Stimulated activated CD4-positive, alpha-beta T cell treated with anti-CD3 and anti-CD28 coated beads, TNF-alpha, amount 100 ng/mL, for 24 hours (primary cell): ENCODE measurements at regions not wholly inside any gene's neighbourhood (a gene's known extent, or its start where the extent isn't known, plus 50 kb on each side); places are given as distances from the start of the nearest gene placed in this dataset.
"Not testable (repeated sequence)": the region's sequence is repeated elsewhere in the genome, so short reads cannot be mapped to it uniquely, and the experiment has no call there.

Experiments
- DNase-seq, 3 experiments: peaks; one replicate each; pipeline ENCODE4 v3.0.0-alpha.2; 2020; ENCODE audit warnings: low read depth in 3 of 3

- no peak for DNase-seq
These were observed 307.2 kb downstream of the HHIPL2 start for GRCh38 chr1:222240536-222241181.

- DNase-seq, result no peak
These were observed 308.8 kb downstream of the HHIPL2 start for GRCh38 chr1:222239130-222239529.

- no peak for DNase-seq
These were observed 313.6 kb downstream of the HHIPL2 start for GRCh38 chr1:222234351-222234750.

DNA sequence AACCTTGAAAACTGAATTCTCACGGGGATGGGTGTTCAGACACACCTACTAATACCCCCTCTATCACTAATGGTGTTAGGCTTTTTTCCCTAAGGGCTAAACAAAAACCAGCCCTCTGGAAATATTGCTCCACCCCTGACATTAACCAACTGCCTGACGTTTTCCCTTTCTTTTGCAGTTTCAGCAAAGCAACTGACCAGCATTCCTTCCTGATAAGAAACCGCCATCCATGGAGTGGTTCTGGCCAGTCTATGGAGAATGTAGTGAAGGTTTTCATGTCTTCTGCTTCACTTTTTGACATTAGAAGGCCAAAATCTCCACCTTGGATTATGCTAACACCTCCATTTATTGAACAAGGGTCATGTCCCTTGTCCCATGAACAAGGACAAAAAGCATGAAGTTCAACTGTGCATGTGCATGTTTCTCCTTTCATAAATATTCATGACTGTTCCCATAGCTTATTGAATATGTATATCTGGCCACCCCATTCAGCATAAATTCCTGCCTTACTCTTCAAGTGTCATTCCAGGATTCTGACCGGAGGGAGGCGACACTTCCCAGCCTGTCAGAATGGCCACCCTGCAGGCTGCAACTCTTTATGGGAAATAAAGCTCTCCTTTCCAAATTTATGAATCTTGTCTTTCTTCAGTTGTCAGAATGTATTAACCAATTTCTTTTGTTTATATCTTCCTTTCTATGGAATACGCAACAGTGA, 314.3 kb downstream of the HHIPL2 start:
- no peak for DNase-seq

- DNase-seq, result no peak
These were observed 315.1 kb downstream of the HHIPL2 start for GRCh38 chr1:222232842-222233241.

GRCh38 chr1:222229672-222230312, 318.1 kb downstream of the HHIPL2 start:
- no peak for DNase-seq

DNA sequence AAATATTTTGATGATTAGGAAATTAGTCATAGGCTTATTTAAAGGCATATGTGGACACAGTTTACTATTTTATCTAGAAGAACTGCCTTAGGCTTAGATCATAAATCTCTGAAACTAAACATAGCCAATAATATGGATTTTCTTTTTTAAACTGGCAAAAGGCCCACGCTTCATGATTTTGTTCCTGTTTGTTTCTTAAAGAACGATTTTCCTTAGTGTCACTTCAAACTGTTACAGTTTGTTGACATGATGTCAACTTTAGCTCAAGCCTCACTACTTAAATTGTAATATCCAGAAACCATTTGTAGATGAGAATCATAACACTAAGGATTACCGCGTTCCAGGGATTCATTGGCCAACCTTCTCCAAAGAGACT, 322.6 kb downstream of the HHIPL2 start:
- no peak for DNase-seq

- DNase-seq, result no peak
These were observed 323.1 kb downstream of the HHIPL2 start for GRCh38 chr1:222224636-222225315.

DNA sequence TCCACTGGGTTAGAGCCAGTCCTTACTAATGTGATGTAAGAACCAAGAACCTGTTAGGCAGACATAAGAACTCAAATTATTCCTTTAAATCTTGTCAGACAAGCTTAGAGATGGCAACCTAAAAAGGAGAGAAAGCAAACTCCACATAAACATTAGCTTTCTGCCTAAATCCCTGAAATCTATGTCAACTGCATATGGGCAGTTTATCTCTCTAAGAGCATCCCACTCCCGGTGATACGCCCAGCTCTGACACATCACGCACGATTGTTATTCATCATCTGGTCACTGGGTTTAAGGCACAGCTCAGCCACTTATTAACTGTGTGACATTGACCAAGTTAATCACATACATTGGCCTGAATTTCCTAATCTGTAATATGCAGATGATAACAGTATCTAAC, 323.7 kb downstream of the HHIPL2 start:
- no peak for DNase-seq

GRCh38 chr1:222223010-222223409, 324.9 kb downstream of the HHIPL2 start:
- no peak for DNase-seq

DNA sequence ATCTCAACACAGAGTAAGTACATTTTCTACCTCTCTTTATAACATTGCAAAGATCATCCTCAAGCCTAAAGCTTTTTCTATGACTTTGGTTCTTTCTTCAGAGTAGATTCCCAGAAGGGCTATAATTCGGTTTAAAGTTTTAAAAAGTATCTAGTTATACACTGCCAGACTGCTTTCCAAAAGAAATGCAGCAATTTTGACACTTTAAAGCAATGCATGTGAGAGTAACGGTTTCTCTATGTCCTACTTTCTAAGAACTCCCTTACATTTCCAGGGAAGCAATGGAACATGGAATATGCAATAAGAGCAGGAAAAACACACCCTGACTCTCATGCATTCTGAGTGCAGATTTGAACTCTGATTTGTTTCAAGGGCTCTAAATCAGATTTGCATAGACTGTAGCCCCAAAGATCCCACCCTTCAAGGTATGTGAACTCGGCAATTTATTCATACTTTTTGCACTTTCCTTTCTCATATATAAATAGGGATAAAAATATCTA, 331.6 kb downstream of the HHIPL2 start:
- no peak for DNase-seq

GRCh38 chr1:222210776-222211175, 337.1 kb downstream of the HHIPL2 start:
- DNase-seq, result no peak

- no peak for DNase-seq
These were observed 343.4 kb downstream of the HHIPL2 start for GRCh38 chr1:222204475-222204874.

GRCh38 chr1:222202831-222203230, 345.1 kb downstream of the HHIPL2 start:
- DNase-seq, result no peak

- DNase-seq, result no peak
These were observed 351.2 kb downstream of the HHIPL2 start for GRCh38 chr1:222196736-222197135.

DNA sequence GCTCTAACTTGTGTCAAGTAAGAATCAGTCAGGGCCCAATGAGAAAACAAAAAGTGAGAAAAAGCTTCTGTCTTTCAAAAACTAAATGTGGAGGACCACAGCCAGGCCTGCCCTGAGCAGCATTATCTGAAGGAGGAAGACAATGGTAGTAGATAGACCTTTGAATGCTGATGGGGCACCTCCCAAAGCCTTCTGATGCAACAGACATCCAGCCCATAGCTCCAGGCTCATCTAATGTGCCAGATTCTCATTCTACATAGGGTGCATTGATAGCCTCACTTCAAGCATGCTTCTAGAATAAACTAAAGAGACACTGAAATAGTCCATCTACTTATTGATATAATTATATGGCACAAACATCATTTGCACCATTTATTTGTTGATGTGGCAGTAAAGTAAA, 351.6 kb downstream of the HHIPL2 start:
- no peak for DNase-seq

DNA sequence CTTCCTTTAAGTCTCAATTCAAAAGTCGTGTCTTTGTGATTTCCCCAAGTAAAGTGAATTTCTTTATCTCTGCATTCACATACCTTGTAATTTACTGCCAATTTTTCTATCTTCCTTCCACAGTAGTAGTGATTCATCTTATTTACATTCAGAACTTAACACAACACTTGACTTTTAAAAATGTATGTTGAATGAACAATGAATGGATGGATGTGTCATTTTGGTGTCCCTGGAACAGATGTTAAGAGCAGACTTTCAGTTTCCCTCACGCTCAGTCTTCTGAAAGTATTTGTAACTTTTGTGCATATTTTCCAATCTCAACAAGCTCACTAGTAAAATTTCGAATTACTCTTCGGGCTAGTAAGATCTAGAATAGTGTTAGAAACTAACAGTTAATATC, 352.0 kb downstream of the HHIPL2 start:
- no peak for DNase-seq

- no peak for DNase-seq
These were observed 358.7 kb downstream of the HHIPL2 start for GRCh38 chr1:222189218-222189617.

GRCh38 chr1:222187566-222188332, 360.2 kb downstream of the HHIPL2 start:
- DNase-seq, result no peak

GRCh38 chr1:222182641-222183040, 365.3 kb downstream of the HHIPL2 start:
- DNase-seq, result no peak

DNA sequence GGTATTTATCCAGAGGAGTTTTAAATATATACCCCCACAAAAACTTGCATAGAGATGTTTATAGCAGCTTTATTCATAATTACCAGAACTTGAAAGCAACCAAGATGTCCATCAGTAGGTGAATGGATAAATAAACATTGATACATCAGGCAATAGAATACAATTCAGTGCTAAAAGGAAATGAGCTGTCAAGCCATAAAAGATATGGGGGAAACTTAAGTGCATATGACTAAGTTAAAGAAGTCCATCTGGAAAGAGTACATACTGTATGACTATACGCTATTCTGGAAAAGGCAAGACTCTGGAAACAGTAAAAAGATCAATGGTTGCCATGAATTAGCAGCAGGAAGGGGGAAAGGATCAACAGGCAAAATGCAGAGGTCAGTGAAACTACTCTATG, 366.7 kb downstream of the HHIPL2 start:
- DNase-seq, result no peak

- DNase-seq, result not testable (repeated sequence)
These were observed 370.4 kb downstream of the HHIPL2 start for GRCh38 chr1:222177496-222177895.
